Sigmoid colon (tissue), 6 donors: ENCODE measurements at regions not wholly inside any gene's neighbourhood (a gene's known extent, or its start where the extent isn't known, plus 50 kb on each side); places are given as distances from the start of the nearest gene placed in this dataset.

Experiments
- DNase-seq: peaks from one replicate; pipeline ENCODE4 v3.0.0-alpha.2; 2019
- H3K27ac ChIP-seq, 4 donors: fragments of 200-600 bp; sonication (generic); one replicate each; pipeline ENCODE4 v1.5.1; 2016 to 2019; ENCODE audit warnings: mild to moderate bottlenecking in 1 of 4
- H3K27me3 ChIP-seq, 3 donors: fragments of 200-600 bp; sonication (generic); one replicate each; pipeline ENCODE4 v1.5.1; 2019; ENCODE audit warnings: mild to moderate bottlenecking in 1 of 3
- H3K36me3 ChIP-seq, 4 donors: fragments of 200-600 bp; sonication (generic); one replicate each; pipeline ENCODE4 v1.5.1; 2016 to 2019
- H3K4me1 ChIP-seq, 4 donors: fragments of 200-600 bp; sonication (generic); one replicate each; pipeline ENCODE4 v1.5.1; 2017 to 2019
- H3K4me3 ChIP-seq, 4 donors: fragments of 200-600 bp; sonication (generic); one replicate each; pipeline ENCODE4 v1.5.1; 2017 to 2019; ENCODE audit warnings: mild to moderate bottlenecking in 2 of 4, moderate library complexity in 1 of 4
- H3K9me3 ChIP-seq, 4 donors: fragments of 200-600 bp in 3 of 4; sonication (generic) in 3 of 4; one replicate each; pipeline versions ENCODE4 v1.5.1 to v1.6.1; 2013 to 2019
- EP300 ChIP-seq, 4 donors: sonication (generic); formaldehyde crosslinking; IDR thresholded peaks; one replicate each; pipeline ENCODE4 v1.6.1; 2017; ENCODE audit warnings: antibody characterized with exemption in 4 of 4
- POLR2A ChIP-seq, 2 donors: fragments of 450-650 bp; IDR thresholded peaks; one replicate each; pipeline ENCODE4 v1.6.1; 2016; ENCODE audit warnings: antibody characterized with exemption in 2 of 2, mild to moderate bottlenecking in 2 of 2, moderate library complexity in 2 of 2
- POLR2AphosphoS5 ChIP-seq, 4 donors: sonication (generic); formaldehyde crosslinking; IDR thresholded peaks; one replicate each; pipeline ENCODE4 v1.6.1; 2017; ENCODE audit warnings: antibody characterized with exemption in 4 of 4
- WGBS, 2 donors: extraction: QIAGEN DNeasy Blood & Tissue Kit; methylation state at CpG; one replicate each; pipeline ENCODE4 v1.1.7; 2013; 5-methylcytosine and 5-hydroxymethylcytosine counted together
- intact Hi-C: fragments of 100-400 bp; cut with DNase I; formaldehyde crosslinking; loops from one replicate; pipeline ENCODE4 v1.15.1; 2023
- TF ChIP-seq, protein P1 (sequence below), 4 experiments: fragments of 450-650 bp in 3 of 4; fragments of 200-600 bp in 1 of 4; IDR thresholded peaks; one replicate each; pipeline ENCODE4 v1.5.1; 2016 to 2019; ENCODE audit warnings: antibody characterized with exemption in 4 of 4, mild to moderate bottlenecking in 3 of 4, moderate library complexity in 2 of 4
- donor health status: healthy with polysubstance abuse.
- donor health status: healthy.

DNA sequence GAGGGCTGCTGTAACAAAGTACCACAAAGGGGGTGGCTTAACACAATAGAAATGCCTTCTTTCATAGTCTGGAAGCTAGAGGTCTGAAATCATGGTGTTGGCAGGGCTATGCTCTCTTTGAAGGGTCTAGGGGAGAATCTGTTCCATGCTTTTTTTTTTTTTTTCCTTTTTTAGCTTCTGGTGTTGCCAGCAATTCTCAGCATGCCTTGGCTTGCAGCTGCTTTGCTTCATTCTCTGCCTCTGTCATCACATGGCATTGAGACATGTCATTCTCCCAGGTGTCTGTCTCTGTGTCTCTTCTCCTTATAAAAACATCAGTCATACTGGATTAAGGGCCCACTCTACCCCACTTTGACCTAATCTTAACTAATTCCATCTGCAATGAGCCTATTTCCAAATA, 78.6 kb upstream of the BOD1L1 start:
- TF ChIP-seq EP300 (IDR thresholded peaks at IDR 0.05) (no peak), POLR2AphosphoS5 (IDR thresholded peaks at IDR 0.05) (no peak), POLR2A (IDR thresholded peaks at IDR 0.05) (no peak)
- TF ChIP-seq, protein P1, sequence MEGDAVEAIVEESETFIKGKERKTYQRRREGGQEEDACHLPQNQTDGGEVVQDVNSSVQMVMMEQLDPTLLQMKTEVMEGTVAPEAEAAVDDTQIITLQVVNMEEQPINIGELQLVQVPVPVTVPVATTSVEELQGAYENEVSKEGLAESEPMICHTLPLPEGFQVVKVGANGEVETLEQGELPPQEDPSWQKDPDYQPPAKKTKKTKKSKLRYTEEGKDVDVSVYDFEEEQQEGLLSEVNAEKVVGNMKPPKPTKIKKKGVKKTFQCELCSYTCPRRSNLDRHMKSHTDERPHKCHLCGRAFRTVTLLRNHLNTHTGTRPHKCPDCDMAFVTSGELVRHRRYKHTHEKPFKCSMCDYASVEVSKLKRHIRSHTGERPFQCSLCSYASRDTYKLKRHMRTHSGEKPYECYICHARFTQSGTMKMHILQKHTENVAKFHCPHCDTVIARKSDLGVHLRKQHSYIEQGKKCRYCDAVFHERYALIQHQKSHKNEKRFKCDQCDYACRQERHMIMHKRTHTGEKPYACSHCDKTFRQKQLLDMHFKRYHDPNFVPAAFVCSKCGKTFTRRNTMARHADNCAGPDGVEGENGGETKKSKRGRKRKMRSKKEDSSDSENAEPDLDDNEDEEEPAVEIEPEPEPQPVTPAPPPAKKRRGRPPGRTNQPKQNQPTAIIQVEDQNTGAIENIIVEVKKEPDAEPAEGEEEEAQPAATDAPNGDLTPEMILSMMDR (IDR thresholded peaks at IDR 0.05), result no peak
- no peaks in the 10 kb centered on the region for H3K27me3 ChIP-seq
- no peaks in the 10 kb centered on the region for H3K9me3 ChIP-seq
- peaks cover 0 to 10% (median 0%) of the 10 kb centered on the region in 4 donors for H3K4me1 ChIP-seq
- no peak overlapping the region for H3K4me3 ChIP-seq
- intact Hi-C loops, result no loop called here
- no peak overlapping the region for H3K27ac ChIP-seq
- H3K36me3 ChIP-seq, result no peaks in the 10 kb centered on the region
- DNase-seq, result no peak

DNA sequence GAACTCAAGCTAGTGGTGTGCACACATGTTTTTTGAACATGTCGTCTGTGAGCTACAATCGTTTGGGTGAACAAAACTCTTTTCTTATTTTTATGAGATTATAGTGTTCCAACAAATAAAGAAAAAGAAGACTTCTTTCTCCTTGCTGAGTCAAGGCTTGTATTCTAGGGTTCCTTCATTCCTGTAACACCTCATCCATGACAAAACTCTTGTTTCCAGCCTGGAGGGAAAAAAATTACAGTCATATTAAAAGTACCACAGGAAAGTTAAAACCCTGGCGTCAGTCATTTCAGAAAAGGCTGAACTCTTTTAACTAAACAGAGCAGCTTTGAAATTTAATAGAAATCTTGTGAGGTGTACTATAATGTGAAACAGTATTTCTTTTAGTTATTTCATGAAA, 79.2 kb upstream of the BOD1L1 start:
- Histone ChIP-seq H3K36me3 (no peaks in the 10 kb centered on the region), H3K4me3 (no peak overlapping the region), H3K4me1 (peaks cover 0 to 10% (median 0%) of the 10 kb centered on the region in 4 donors), H3K9me3 (no peaks in the 10 kb centered on the region), H3K27ac (no peak overlapping the region), H3K27me3 (no peaks in the 10 kb centered on the region)
- intact Hi-C loops, result no loop called here
- WGBS, 2 donors, result 84 to 86% methylated on average over 3 of the region's 3 CpGs
- TF ChIP-seq POLR2A (IDR thresholded peaks at IDR 0.05) (no peak), EP300 (IDR thresholded peaks at IDR 0.05) (no peak), POLR2AphosphoS5 (IDR thresholded peaks at IDR 0.05) (no peak)
- TF ChIP-seq, protein P1 (IDR thresholded peaks at IDR 0.05), result no peak
- DNase-seq, result no peak

DNA sequence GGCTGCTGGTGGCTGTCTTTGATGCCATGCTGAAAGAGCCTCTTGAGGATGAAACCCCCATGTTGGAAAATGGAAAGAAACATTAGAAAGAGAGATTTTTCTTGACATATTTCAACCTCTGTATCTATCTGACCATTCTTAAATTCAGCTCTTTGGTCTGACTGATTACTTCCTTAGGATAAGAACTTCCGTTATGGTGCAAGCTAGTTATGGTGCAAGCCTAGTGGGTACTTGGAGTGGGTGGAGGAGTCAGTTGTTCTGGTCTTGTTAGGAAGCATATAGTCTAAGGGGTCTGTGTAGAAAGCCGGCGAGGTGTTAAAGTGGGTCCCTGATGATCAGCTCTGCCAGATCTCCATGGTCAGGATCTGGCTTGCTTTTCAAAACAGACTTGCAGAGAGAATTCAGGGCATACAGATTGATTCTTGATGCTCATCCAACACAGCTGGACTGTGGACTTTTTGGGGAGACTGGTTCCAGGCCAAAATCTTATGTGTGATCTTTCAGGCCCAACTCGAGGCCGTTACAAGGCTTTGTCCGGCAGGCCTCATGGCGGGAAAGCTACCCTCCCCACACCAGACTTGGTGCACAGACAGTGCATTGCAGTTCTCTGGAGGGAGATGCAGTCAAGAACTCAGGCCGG, 82.8 kb upstream of the BOD1L1 start:
- TF ChIP-seq POLR2AphosphoS5 (IDR thresholded peaks at IDR 0.05), result no peak
- TF ChIP-seq EP300 (IDR thresholded peaks at IDR 0.05), result no peak
- TF ChIP-seq, protein P1 (IDR thresholded peaks at IDR 0.05), result no peak
- TF ChIP-seq POLR2A (IDR thresholded peaks at IDR 0.05), result no peak
- no peak for DNase-seq
- no peaks in the 10 kb centered on the region for H3K36me3 ChIP-seq
- H3K9me3 ChIP-seq, result no peaks in the 10 kb centered on the region
- WGBS, 2 donors, result 96 to 97% methylated on average over 8 of the region's 8 CpGs
- H3K27me3 ChIP-seq, result no peaks in the 10 kb centered on the region
- intact Hi-C loops, result no loop called here
- no peak overlapping the region for H3K4me3 ChIP-seq
- H3K27ac ChIP-seq, result no peak overlapping the region
- H3K4me1 ChIP-seq, result peaks cover 0 to 10% (median 0%) of the 10 kb centered on the region in 4 donors

DNA sequence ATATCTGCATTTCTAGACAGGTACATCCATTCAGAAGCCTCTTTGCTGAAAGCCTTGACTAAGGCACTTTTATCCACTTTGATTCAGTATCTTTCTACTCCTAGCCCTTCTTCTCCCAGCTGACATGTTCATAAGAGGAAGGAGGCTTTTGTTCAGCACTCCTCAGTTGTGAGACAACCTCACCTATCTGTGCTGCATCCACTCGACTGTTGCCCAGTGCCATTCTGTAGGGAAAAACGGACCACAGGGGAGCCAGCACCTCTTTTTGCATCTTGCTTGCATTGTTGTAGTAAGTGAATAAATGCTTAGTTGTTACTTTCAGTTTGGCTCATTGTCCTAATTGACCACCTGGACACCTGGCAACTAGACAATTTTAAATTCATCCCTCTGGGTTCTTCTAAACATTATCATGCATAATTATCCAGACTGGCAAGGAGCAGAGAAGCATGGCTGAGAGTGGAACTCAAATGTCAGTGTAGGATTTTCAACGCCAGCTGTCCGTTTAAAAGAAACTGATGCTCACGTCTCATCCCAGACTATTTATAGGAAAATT, 83.8 kb upstream of the BOD1L1 start:
- no peaks in the 10 kb centered on the region for H3K9me3 ChIP-seq
- no peaks in the 10 kb centered on the region for H3K36me3 ChIP-seq
- WGBS, 2 donors, result 70 to 83% methylated on average over 5 of the region's 5 CpGs
- intact Hi-C loops, result no loop called here
- no peak overlapping the region for H3K27ac ChIP-seq
- DNase-seq, result no peak
- H3K4me1 ChIP-seq, result peaks cover 0 to 3% (median 0%) of the 10 kb centered on the region in 4 donors
- no peaks in the 10 kb centered on the region for H3K27me3 ChIP-seq
- TF ChIP-seq, protein P1 (IDR thresholded peaks at IDR 0.05), result no peak
- no peak for TF ChIP-seq POLR2AphosphoS5 (IDR thresholded peaks at IDR 0.05)
- TF ChIP-seq POLR2A (IDR thresholded peaks at IDR 0.05), result no peak
- no peak overlapping the region for H3K4me3 ChIP-seq

DNA sequence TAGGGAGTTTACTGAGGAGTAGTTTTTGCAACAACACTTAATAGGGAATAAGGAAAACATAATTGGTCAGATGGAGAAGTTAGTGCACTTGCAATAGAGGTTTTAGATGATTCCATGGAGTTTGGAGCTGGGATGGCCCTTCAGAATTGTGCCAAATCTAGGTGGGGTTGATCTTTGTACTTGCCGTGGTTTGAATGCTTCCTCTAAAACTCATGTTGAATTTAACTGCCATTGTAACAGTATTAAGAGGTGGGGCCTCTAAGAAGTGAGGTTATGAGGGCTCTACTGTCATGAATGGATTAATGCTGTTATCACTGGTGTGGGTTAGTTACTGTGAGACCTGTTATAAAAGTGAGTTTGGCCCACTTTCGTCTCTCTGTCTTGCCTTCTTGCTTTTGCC, 94.4 kb upstream of the BOD1L1 start:
- Histone ChIP-seq H3K4me1 (no peaks in the 10 kb centered on the region), H3K4me3 (no peak overlapping the region), H3K27ac (no peak overlapping the region), H3K27me3 (no peaks in the 10 kb centered on the region), H3K36me3 (no peaks in the 10 kb centered on the region), H3K9me3 (no peaks in the 10 kb centered on the region)
- TF ChIP-seq EP300 (IDR thresholded peaks at IDR 0.05) (no peak), POLR2A (IDR thresholded peaks at IDR 0.05) (no peak), POLR2AphosphoS5 (IDR thresholded peaks at IDR 0.05) (no peak)
- TF ChIP-seq, protein P1 (IDR thresholded peaks at IDR 0.05), result no peak
- intact Hi-C loops, result no loop called here
- DNase-seq, result no peak
- 15 to 53% methylated on average over 2 of the region's 2 CpGs for WGBS, 2 donors
